ENCODE measurements at regions not wholly inside any gene's neighbourhood (a gene's known extent, or its start where the extent isn't known, plus 50 kb on each side); places are given as distances from the start of the nearest gene placed in this dataset.

GRCh38 chr6:16812993-16813392, 51.7 kb upstream of the ATXN1 start:
- no peak overlapping the region for H3K4me2 ChIP-seq (ENCODE audit: control insufficient read depth, extremely low read depth, insufficient read depth, low read depth, low read length)
- H3K36me3 ChIP-seq (ENCODE audit: control insufficient read depth in 2 of 2, extremely low read depth in 1 of 2, insufficient read depth in 2 of 2, low read length in 2 of 2), result no peaks in the 10 kb centered on the region
- no peaks in the 10 kb centered on the region for H3K27me3 ChIP-seq (ENCODE audit: control insufficient read depth, extremely low read depth, insufficient read depth, low read length)
- H3K27ac ChIP-seq (ENCODE audit: control insufficient read depth, insufficient read depth, low read length), result no peak overlapping the region
- DNase-seq (ENCODE audit: low read depth, low spot score) (no peak), FAIRE-seq (no peak)
- no peak overlapping the region for H3K9ac ChIP-seq (ENCODE audit: control insufficient read depth, extremely low read depth, insufficient read depth, low read length)
- no peak for TF ChIP-seq CTCF (optimal IDR thresholded peaks at IDR 0.05 in 1 of 3, IDR thresholded peaks at IDR 0.05 in 1 of 3, conservative IDR thresholded peaks at IDR 0.05 in 1 of 3; ENCODE audit: extremely low read depth in 1 of 3, insufficient read depth in 2 of 3, low read length in 3 of 3)
- dilution Hi-C loops (cut with MboI; ENCODE audit: extremely low pct_ligation_motif_present, low sequenced_read_pairs), result no loop called here
- no peaks in the 10 kb centered on the region for H3K79me2 ChIP-seq (ENCODE audit: control insufficient read depth, insufficient read depth, low read length)
- no peak overlapping the region for H2AFZ ChIP-seq (ENCODE audit: control insufficient read depth, low read length)
- H3K9me1 ChIP-seq (ENCODE audit: control insufficient read depth, extremely low read depth, insufficient read depth, low read length), result no peaks in the 10 kb centered on the region
- no peak overlapping the region for H3K4me3 ChIP-seq (ENCODE audit: control insufficient read depth in 2 of 3, extremely low read depth in 1 of 3, insufficient read depth in 2 of 3, low read depth in 1 of 3, low read length in 3 of 3)
- H4K20me1 ChIP-seq (ENCODE audit: control insufficient read depth, extremely low read depth, insufficient read depth, low read length), result no peaks in the 10 kb centered on the region
- no peaks in the 10 kb centered on the region for H3K4me1 ChIP-seq (ENCODE audit: control insufficient read depth, extremely low read depth, insufficient read depth, low read length)
- H3K9me3 ChIP-seq (ENCODE audit: control insufficient read depth, low read depth, low read length), result peaks cover 3% of the 10 kb centered on the region

GRCh38 chr6:16811277-16811979, 50.2 kb upstream of the ATXN1 start:
- Histone ChIP-seq H2AFZ (ENCODE audit: control insufficient read depth, low read length) (no peak overlapping the region), H3K9me1 (ENCODE audit: control insufficient read depth, extremely low read depth, insufficient read depth, low read length) (no peaks in the 10 kb centered on the region), H3K9ac (ENCODE audit: control insufficient read depth, extremely low read depth, insufficient read depth, low read length) (no peak overlapping the region), H3K4me3 (ENCODE audit: control insufficient read depth in 2 of 3, extremely low read depth in 1 of 3, insufficient read depth in 2 of 3, low read depth in 1 of 3, low read length in 3 of 3) (no peak overlapping the region), H3K4me1 (ENCODE audit: control insufficient read depth, extremely low read depth, insufficient read depth, low read length) (no peaks in the 10 kb centered on the region), H3K27ac (ENCODE audit: control insufficient read depth, insufficient read depth, low read length) (no peak overlapping the region), H4K20me1 (ENCODE audit: control insufficient read depth, extremely low read depth, insufficient read depth, low read length) (no peaks in the 10 kb centered on the region), H3K79me2 (ENCODE audit: control insufficient read depth, insufficient read depth, low read length) (no peaks in the 10 kb centered on the region), H3K9me3 (ENCODE audit: control insufficient read depth, low read depth, low read length) (peaks cover 3% of the 10 kb centered on the region), H3K36me3 (ENCODE audit: control insufficient read depth in 2 of 2, extremely low read depth in 1 of 2, insufficient read depth in 2 of 2, low read length in 2 of 2) (no peaks in the 10 kb centered on the region), H3K4me2 (ENCODE audit: control insufficient read depth, extremely low read depth, insufficient read depth, low read depth, low read length) (no peak overlapping the region), H3K27me3 (ENCODE audit: control insufficient read depth, extremely low read depth, insufficient read depth, low read length) (no peaks in the 10 kb centered on the region)
- dilution Hi-C loops (cut with MboI; ENCODE audit: extremely low pct_ligation_motif_present, low sequenced_read_pairs), result no loop called here
- no peak for TF ChIP-seq EZH2 (IDR thresholded peaks at IDR 0.05; ENCODE audit: low read length)
- no peak for TF ChIP-seq CTCF (optimal IDR thresholded peaks at IDR 0.05 in 1 of 3, IDR thresholded peaks at IDR 0.05 in 1 of 3, conservative IDR thresholded peaks at IDR 0.05 in 1 of 3; ENCODE audit: extremely low read depth in 1 of 3, insufficient read depth in 2 of 3, low read length in 3 of 3)
- FAIRE-seq, result no peak
- no peak for DNase-seq (ENCODE audit: low read depth, low spot score)
